Right lobe of liver (tissue), 6 donors: ENCODE measurements at regions not wholly inside any gene's neighbourhood (a gene's known extent, or its start where the extent isn't known, plus 50 kb on each side); places are given as distances from the start of the nearest gene placed in this dataset.

Experiments used
- ATAC-seq, 4 donors: fragments of 200-7000 bp; cut with Tn5 transposase; one replicate each; pipeline ENCODE4 v1.9.1; 2020; ENCODE audit warnings: mild to moderate bottlenecking in 4 of 4, moderate library complexity in 4 of 4
- DNase-seq, 3 donors: peaks; one replicate each; pipeline ENCODE4 v3.0.0-alpha.2; 2020
- H3K27ac ChIP-seq, 3 donors: fragments of 200-600 bp; one replicate each; pipeline ENCODE4 v1.8.0; 2022
- H3K27me3 ChIP-seq, 2 donors: fragments of 200-600 bp; one replicate each; pipeline ENCODE4 v1.8.0; 2022
- H3K36me3 ChIP-seq, 4 donors: fragments of 200-600 bp; sonication (generic) in 1 of 4; one replicate each; pipeline versions ENCODE4 v1.5.1 to v1.8.0; 2017 to 2022; ENCODE audit warnings: control low read depth in 1 of 4
- H3K4me1 ChIP-seq, 4 donors: fragments of 200-600 bp; sonication (generic) in 1 of 4; one replicate each; pipeline versions ENCODE4 v1.5.1 to v1.8.0; 2017 to 2022; ENCODE audit warnings: control low read depth in 1 of 4
- H3K4me3 ChIP-seq, 3 donors: fragments of 200-600 bp; one replicate each; pipeline ENCODE4 v1.8.0; 2022
- H3K9me3 ChIP-seq, 4 donors: fragments of 200-600 bp; sonication (generic) in 1 of 4; one replicate each; pipeline versions ENCODE4 v1.5.1 to v1.8.0; 2017 to 2022; ENCODE audit warnings: control low read depth in 1 of 4
- CTCF ChIP-seq, 4 donors: fragments of 200-600 bp in 3 of 4; fragments of 450-650 bp in 1 of 4; IDR thresholded peaks; one replicate each; pipeline versions ENCODE4 v1.5.1 to v1.8.0; 2016 to 2022; ENCODE audit warnings: antibody characterized with exemption in 4 of 4, mild to moderate bottlenecking in 2 of 4
- POLR2A ChIP-seq: fragments of 450-650 bp; IDR thresholded peaks from one replicate; pipeline ENCODE4 v1.6.1; 2017; ENCODE audit warnings: antibody characterized with exemption, mild to moderate bottlenecking
- WGBS: methylation state at CpG from one replicate; pipeline ENCODE4 v1.1.6; 2018; ENCODE audit warnings: low coverage, low lambda C conversion rate; ENCODE audit not compliant: insufficient coverage; ENCODE audit errors: missing lambda C conversion rate; 5-methylcytosine and 5-hydroxymethylcytosine counted together
- intact Hi-C, 2 donors: fragments of 100-400 bp; cut with DNase I; formaldehyde crosslinking; loops; one replicate each; pipeline versions ENCODE4 v1.11.2 to v1.14.1; 2022
- donor health status: DM: no; HTN: yes; CAD: no.
- donor health status: DM: no; HTN: no; CAD: no.
- donor health status: DM: no; HTN: no; CAD: no.
- donor health status: DM: no; HTN: yes; CAD: no.
- donor health status: DM: no; HTN: yes; CAD: no.

DNA sequence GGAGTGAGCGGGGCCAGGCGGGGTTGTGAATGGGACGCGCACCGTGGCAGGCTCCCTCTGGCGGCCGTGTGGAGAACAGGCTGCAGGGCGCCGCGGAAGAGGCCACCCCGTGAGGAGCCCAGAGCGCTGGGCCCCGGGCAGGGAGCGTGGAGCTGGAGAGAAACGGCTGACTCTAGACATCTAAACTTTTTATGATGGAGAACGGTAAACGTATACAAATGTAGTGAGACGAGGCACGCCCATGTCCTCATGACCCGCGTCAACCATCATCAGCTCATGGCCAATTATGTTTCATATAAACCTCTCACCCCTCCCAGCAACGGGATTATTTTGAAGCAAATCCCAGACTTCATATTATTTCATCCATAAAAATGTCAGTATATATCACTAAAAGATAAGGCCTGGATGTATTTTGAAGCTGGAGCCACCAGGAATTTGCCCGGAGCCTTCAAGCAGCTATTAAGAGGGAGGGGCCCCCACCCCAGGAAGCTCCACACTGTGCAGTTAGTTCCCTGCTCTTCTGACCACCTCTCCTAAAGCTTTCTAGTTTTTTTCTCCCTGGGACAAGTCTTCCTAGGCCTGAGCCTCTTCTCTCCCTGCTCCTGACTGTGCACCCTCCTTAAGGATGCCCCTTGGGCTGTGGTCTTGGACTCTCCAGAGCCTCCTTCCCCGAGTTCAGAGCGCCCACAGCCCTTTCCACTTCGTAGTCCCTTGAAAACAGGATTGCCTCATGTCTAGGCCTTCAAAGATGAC, 149.5 kb downstream of the SMAD6 start:
- H3K4me3 ChIP-seq: no peak overlapping the region
- no peaks in the 10 kb centered on the region for H3K27me3 ChIP-seq
- 23% methylated on average over 19 of the region's 26 CpGs for WGBS
- peaks cover 0 to 6% (median 0%) of the 10 kb centered on the region in 4 donors for H3K4me1 ChIP-seq
- intact Hi-C loops: no loop called here
- no peaks in the 10 kb centered on the region for H3K9me3 ChIP-seq
- TF ChIP-seq POLR2A: no peak
- peak; percentile 90 to 98 (median 94) for TF ChIP-seq CTCF (IDR thresholded peaks at IDR 0.05)
- peak; percentile 74 to 82 (median 79) for DNase-seq
- ATAC-seq: peak; percentile 92 to 97 (median 94)
- H3K36me3 ChIP-seq: no peaks in the 10 kb centered on the region
- H3K27ac ChIP-seq: no peak overlapping the region

DNA sequence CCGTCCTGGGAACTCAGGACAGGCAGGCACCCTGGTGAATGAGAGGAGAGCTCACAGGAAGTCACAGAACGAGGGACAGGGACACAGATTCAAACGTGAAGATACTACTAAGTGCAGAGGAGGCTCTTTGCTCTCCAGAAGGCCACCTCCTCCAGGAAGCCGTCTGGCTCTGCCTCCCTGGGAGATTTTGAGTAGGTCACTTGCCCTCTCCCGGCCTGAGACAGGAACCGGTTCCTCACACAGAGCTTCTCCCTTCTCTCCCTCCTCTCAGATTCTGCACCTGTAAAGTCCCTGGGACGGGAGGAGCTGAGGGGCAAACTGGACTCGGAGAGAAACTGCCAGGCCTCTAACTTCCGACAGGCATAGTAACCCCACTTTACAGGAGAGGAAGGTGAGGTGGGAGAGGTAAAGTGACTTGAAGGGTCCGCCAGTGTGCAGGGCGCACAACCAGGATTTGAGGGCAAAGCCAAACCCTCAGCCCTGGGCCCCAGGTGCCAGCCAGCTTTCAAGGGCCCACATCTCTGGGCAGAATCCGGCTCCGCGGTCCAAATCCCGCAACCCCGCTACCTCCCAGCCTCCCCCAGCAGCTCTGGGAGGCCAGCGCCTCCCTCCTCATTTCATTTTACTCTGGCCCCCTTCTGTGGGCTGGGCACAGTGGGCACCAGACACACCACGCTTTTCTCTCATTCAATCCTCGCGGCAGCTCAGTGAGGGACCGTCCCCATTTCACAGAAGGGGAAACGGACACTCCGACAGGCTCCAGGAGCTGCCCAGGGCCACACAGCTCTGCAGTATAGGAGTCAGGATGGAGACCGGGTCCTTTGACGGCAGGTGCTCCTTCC, 150.2 kb downstream of the SMAD6 start:
- Histone ChIP-seq H3K4me1 (peaks cover 0 to 6% (median 0%) of the 10 kb centered on the region in 4 donors), H3K36me3 (no peaks in the 10 kb centered on the region), H3K27me3 (no peaks in the 10 kb centered on the region), H3K27ac (no peak overlapping the region), H3K9me3 (no peaks in the 10 kb centered on the region), H3K4me3 (no peak overlapping the region)
- intact Hi-C loops: no loop called here
- 91% methylated on average over 7 of the region's 25 CpGs for whole genome bisulfite sequencing
- no peak for ATAC-seq
- peak in 1 of 3 donors; percentile 43 for DNase-seq
- TF ChIP-seq POLR2A (no peak), CTCF (IDR thresholded peaks at IDR 0.05) (no peak)

GRCh38 chr15:66854012-66854965, 152.3 kb downstream of the SMAD6 start:
- peaks cover 0 to 6% (median 0%) of the 10 kb centered on the region in 4 donors for H3K4me1 ChIP-seq
- ATAC-seq (no peak), DNase-seq (peak in 1 of 3 donors; percentile 45)
- H3K9me3 ChIP-seq: no peaks in the 10 kb centered on the region
- TF ChIP-seq POLR2A (no peak), CTCF (IDR thresholded peaks at IDR 0.05) (no peak)
- H3K36me3 ChIP-seq: no peaks in the 10 kb centered on the region
- no peak overlapping the region for H3K4me3 ChIP-seq
- 67% methylated on average over 10 of the region's 23 CpGs for WGBS
- intact Hi-C loops: no loop called here
- no peak overlapping the region for H3K27ac ChIP-seq
- H3K27me3 ChIP-seq: no peaks in the 10 kb centered on the region

GRCh38 chr15:66855041-66855440, 153.0 kb downstream of the SMAD6 start:
- 28% methylated on average over 1 of the region's 1 CpG for WGBS
- DNase-seq: no peak
- Histone ChIP-seq H3K27ac (no peak overlapping the region), H3K9me3 (no peaks in the 10 kb centered on the region), H3K27me3 (no peaks in the 10 kb centered on the region), H3K4me3 (no peak overlapping the region), H3K4me1 (peaks cover 0 to 6% (median 0%) of the 10 kb centered on the region in 4 donors), H3K36me3 (no peaks in the 10 kb centered on the region)
- intact Hi-C loops: loop anchor here in 1 of 2 donors (5.0 kb wide), 1 partner anchor 253 kb away; no protein-coding TSS in a partner anchor
- no peak for ATAC-seq
- no peak for TF ChIP-seq POLR2A
- TF ChIP-seq CTCF (IDR thresholded peaks at IDR 0.05): no peak
